Lower leg skin (tissue), 3 donors: ENCODE measurements at regions not wholly inside any gene's neighbourhood (a gene's known extent, or its start where the extent isn't known, plus 50 kb on each side); places are given as distances from the start of the nearest gene placed in this dataset.

Experiments used
- POLR2A ChIP-seq, 2 donors: fragments of 450-650 bp; IDR thresholded peaks; one replicate each; pipeline ENCODE4 v1.6.1; 2016 to 2017; ENCODE audit warnings: antibody characterized with exemption in 2 of 2, mild to moderate bottlenecking in 1 of 2, moderate library complexity in 1 of 2
- TF ChIP-seq, protein P1 (sequence below), 3 donors: fragments of 450-650 bp; IDR thresholded peaks; one replicate each; pipeline ENCODE4 v1.5.1; 2016; ENCODE audit warnings: antibody characterized with exemption in 3 of 3, mild to moderate bottlenecking in 3 of 3, moderate library complexity in 2 of 3

DNA sequence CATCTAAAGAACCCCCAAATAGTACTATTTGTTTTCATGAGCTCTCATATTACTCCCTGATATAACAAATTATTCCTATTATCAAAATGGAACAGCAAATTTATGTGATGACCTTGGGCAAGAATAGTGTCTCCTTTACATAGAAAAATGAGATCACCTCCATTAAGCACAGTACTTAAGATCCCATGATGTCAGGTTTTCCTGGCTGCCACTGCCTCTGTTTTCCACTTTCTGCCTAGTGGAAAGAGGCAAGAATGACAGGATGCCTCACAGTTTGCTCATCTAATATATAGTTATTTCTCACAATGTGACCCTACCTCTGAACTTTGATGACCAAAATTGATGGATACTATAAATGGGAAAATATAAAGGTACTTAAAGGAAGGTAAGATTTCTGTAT lies 260.1 kb upstream of the SGK1 start:
- no peak for TF ChIP-seq POLR2A (IDR thresholded peaks at IDR 0.05)
- TF ChIP-seq, protein P1, sequence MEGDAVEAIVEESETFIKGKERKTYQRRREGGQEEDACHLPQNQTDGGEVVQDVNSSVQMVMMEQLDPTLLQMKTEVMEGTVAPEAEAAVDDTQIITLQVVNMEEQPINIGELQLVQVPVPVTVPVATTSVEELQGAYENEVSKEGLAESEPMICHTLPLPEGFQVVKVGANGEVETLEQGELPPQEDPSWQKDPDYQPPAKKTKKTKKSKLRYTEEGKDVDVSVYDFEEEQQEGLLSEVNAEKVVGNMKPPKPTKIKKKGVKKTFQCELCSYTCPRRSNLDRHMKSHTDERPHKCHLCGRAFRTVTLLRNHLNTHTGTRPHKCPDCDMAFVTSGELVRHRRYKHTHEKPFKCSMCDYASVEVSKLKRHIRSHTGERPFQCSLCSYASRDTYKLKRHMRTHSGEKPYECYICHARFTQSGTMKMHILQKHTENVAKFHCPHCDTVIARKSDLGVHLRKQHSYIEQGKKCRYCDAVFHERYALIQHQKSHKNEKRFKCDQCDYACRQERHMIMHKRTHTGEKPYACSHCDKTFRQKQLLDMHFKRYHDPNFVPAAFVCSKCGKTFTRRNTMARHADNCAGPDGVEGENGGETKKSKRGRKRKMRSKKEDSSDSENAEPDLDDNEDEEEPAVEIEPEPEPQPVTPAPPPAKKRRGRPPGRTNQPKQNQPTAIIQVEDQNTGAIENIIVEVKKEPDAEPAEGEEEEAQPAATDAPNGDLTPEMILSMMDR (IDR thresholded peaks at IDR 0.05), result no peak
